ENCODE measurements at regions not wholly inside any gene's neighbourhood (a gene's known extent, or its start where the extent isn't known, plus 50 kb on each side); places are given as distances from the start of the nearest gene placed in this dataset.

DNA sequence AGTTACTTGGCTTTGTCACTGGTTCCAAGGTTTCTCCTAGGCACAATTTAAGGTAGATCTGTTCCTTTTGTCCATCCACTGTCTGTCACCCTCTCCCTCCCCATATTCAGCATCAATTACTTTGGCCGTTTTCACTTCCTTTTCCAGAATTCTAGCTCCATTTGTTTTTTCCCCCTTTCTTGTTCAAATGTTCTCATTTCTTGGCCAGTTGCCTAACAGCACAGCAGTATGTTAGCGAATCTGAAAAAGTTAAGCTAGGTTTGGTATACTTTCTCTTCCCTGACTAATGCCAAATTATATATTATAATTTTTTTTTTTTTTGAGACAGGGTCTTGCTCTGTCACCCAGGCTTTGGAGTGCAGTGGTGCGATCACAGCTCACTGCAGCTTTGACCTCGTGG lies 409.1 kb upstream of the TEX13C start:
- Mint-ChIP-seq H3K36me3 (ENCODE audit: low read depth) (no peaks in the 10 kb centered on the region), H3K27me3 (ENCODE audit: low read depth) (no peaks in the 10 kb centered on the region), H3K9me3 (ENCODE audit: low read depth) (peaks cover 5% of the 10 kb centered on the region), H3K4me3 (ENCODE audit: unreplicated experiment) (no peak overlapping the region), H3K4me1 (ENCODE audit: low read depth) (no peaks in the 10 kb centered on the region), H3K27ac (ENCODE audit: unreplicated experiment) (no peak overlapping the region)
- TF ChIP-seq, protein P1, sequence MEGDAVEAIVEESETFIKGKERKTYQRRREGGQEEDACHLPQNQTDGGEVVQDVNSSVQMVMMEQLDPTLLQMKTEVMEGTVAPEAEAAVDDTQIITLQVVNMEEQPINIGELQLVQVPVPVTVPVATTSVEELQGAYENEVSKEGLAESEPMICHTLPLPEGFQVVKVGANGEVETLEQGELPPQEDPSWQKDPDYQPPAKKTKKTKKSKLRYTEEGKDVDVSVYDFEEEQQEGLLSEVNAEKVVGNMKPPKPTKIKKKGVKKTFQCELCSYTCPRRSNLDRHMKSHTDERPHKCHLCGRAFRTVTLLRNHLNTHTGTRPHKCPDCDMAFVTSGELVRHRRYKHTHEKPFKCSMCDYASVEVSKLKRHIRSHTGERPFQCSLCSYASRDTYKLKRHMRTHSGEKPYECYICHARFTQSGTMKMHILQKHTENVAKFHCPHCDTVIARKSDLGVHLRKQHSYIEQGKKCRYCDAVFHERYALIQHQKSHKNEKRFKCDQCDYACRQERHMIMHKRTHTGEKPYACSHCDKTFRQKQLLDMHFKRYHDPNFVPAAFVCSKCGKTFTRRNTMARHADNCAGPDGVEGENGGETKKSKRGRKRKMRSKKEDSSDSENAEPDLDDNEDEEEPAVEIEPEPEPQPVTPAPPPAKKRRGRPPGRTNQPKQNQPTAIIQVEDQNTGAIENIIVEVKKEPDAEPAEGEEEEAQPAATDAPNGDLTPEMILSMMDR (IDR thresholded peaks at IDR 0.05): no peak
- no peak for DNase-seq (ENCODE audit: low spot score)

DNA sequence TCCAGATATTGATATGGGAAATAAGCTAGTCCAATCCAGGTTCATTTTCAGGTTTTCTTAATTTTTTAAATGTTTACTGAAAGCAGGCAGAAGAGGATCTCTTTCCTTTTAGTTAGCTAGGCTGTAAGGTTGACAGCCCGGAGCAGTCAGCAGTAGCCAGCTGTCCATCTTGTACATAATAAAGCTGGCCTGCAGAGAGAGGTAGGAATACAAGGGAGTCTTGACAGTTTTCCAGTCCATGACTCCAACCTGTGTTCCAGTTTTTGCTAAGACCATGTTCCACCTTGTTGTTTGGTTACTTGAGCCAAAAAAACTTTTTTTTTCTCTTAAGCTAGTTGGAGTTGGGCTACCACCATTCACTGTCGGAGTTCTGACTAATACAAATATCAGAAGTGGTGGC lies 402.7 kb upstream of the TEX13C start:
- H3K9me3 Mint-ChIP-seq (ENCODE audit: low read depth): no peaks in the 10 kb centered on the region
- no peaks in the 10 kb centered on the region for H3K4me1 Mint-ChIP-seq (ENCODE audit: low read depth)
- TF ChIP-seq, protein P1 (IDR thresholded peaks at IDR 0.05): no peak
- H3K4me3 Mint-ChIP-seq (ENCODE audit: unreplicated experiment): no peak overlapping the region
- DNase-seq (ENCODE audit: low spot score): no peak
- no peak overlapping the region for H3K27ac Mint-ChIP-seq (ENCODE audit: unreplicated experiment)
- no peaks in the 10 kb centered on the region for H3K36me3 Mint-ChIP-seq (ENCODE audit: low read depth)
- H3K27me3 Mint-ChIP-seq (ENCODE audit: low read depth): no peaks in the 10 kb centered on the region

DNA sequence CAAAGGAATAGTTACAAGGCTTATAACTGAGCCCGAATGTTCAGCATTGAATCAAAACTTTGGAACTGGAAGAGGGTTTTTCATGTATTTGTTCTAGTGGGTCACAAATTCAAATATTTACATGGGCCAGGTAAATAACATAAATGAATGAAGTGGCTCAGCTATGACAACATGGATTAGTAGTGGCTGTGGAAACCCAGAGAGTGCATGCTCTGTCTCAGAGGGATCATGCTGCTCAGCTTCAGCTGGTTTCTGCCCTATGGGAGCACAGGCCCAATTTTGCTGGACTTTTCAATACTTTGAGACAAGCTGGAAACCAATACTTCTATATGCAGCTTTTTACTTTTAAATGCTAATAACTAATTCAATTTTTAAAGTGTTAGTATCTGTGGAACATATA lies 394.0 kb upstream of the TEX13C start:
- no peak for DNase-seq (ENCODE audit: low spot score)
- Mint-ChIP-seq H3K4me1 (ENCODE audit: low read depth) (no peaks in the 10 kb centered on the region), H3K27me3 (ENCODE audit: low read depth) (peaks cover 2% of the 10 kb centered on the region), H3K27ac (ENCODE audit: unreplicated experiment) (no peak overlapping the region), H3K36me3 (ENCODE audit: low read depth) (no peaks in the 10 kb centered on the region), H3K4me3 (ENCODE audit: unreplicated experiment) (no peak overlapping the region), H3K9me3 (ENCODE audit: low read depth) (no peaks in the 10 kb centered on the region)
- TF ChIP-seq, protein P1 (IDR thresholded peaks at IDR 0.05): no peak

DNA sequence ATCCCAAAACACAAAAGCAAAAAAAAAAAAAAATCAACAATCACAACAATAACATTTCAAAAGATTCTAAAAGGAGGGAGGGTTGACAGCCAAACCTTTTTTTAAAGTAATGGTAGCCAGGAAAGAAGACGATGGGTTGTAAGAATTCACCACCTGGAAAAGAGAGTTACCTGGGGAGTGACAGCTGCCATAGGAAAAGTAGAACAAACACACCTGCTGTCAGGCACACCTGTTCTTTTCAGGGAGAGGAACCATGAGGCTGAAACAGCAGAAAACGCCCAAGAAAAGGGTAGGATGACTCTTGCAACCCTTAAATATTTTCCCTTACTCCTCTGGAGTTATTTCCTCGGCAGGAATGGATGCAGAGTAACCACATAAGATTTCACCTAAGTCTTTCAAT lies 388.4 kb upstream of the TEX13C start:
- H3K9me3 Mint-ChIP-seq (ENCODE audit: low read depth): no peaks in the 10 kb centered on the region
- H3K27me3 Mint-ChIP-seq (ENCODE audit: low read depth): peaks cover 9% of the 10 kb centered on the region
- H3K27ac Mint-ChIP-seq (ENCODE audit: unreplicated experiment): no peak overlapping the region

DNA sequence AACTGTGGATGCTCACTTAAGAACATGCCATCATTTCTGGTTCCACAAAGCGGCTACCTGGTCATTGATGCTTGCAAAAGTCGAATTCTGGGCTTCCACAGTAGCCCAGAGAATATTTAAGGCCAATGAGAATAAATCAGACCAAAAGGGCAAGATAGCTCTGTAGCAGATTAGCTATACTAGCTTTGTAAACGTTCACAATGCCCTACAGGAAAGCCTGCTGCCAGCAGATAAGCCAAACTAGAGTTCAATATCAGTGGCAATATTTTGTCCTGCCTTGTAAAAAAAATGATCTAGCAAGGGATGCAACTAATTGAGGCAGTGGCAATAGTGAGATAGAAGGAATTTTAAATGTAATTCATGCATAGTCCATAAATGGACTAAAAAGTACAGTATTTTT lies 387.7 kb upstream of the TEX13C start:
- H3K4me1 Mint-ChIP-seq (ENCODE audit: low read depth): no peaks in the 10 kb centered on the region
- TF ChIP-seq, protein P1 (IDR thresholded peaks at IDR 0.05): no peak
- peaks cover 9% of the 10 kb centered on the region for H3K27me3 Mint-ChIP-seq (ENCODE audit: low read depth)

More for the DNA sequence above, 388.4 kb upstream of the TEX13C start:
- Mint-ChIP-seq H3K4me3 (ENCODE audit: unreplicated experiment) (no peak overlapping the region), H3K36me3 (ENCODE audit: low read depth) (no peaks in the 10 kb centered on the region), H3K4me1 (ENCODE audit: low read depth) (no peaks in the 10 kb centered on the region)
- TF ChIP-seq, protein P1 (IDR thresholded peaks at IDR 0.05): no peak
- no peak for DNase-seq (ENCODE audit: low spot score)

More for the DNA sequence above, 387.7 kb upstream of the TEX13C start:
- Mint-ChIP-seq H3K4me3 (ENCODE audit: unreplicated experiment) (no peak overlapping the region), H3K36me3 (ENCODE audit: low read depth) (no peaks in the 10 kb centered on the region), H3K27ac (ENCODE audit: unreplicated experiment) (no peak overlapping the region), H3K9me3 (ENCODE audit: low read depth) (no peaks in the 10 kb centered on the region)
- DNase-seq (ENCODE audit: low spot score): no peak
